SK-N-SH (cell line): ENCODE measurements at regions not wholly inside any gene's neighbourhood (a gene's known extent, or its start where the extent isn't known, plus 50 kb on each side); places are given as distances from the start of the nearest gene placed in this dataset.

Experiments used
- CTCF ChIA-PET: fragments of 300-600, 350-600 bp; formaldehyde crosslinking; extraction: SDS; loops from one replicate; lab custom pipeline; 2021; lab: Yijun Ruan, JAX
- POLR2A ChIA-PET: fragments of 350-600 bp; sonication (Branson Sonifier 250); formaldehyde crosslinking; extraction: SDS; loops from one replicate; lab custom pipeline; 2020; ENCODE audit warnings: antibody characterized with exemption, inconsistent platforms; lab: Yijun Ruan, JAX
- DNase-seq: peaks from one replicate; pipeline ENCODE4 v3.0.0; 2012
- H2AFZ ChIP-seq: fragments of 200-600 bp; sonication (generic); 2 replicates; pipeline ENCODE4 v1.8.1; 2016; ENCODE audit warnings: antibody characterized with exemption, mild to moderate bottlenecking, low read depth
- H3F3A ChIP-seq: fragments of 200-600 bp; sonication (generic); replicated peaks from 2 replicates; pipeline ENCODE3; 2016; ENCODE audit warnings: antibody characterized with exemption, mild to moderate bottlenecking; ENCODE audit not compliant: insufficient read depth
- H3K27ac ChIP-seq, 2 experiments: fragments of 200-500 bp in 1 of 2; fragments of 200-600 bp in 1 of 2; sonication (Bioruptor generic) in 1 of 2; sonication (generic), shearing (Covaris generic) in 1 of 2; 2 replicates each; pipeline versions ENCODE4 v1.5.1 to v1.6.1; 2014 to 2016; ENCODE audit warnings: low read depth in 2 of 2, inconsistent platforms in 1 of 2, low read length in 1 of 2, mild to moderate bottlenecking in 1 of 2, mixed read lengths in 1 of 2
- H3K27me3 ChIP-seq: fragments of 200-600 bp; sonication (generic), shearing (Covaris generic); 2 replicates; pipeline ENCODE4 v1.6.1; 2016; ENCODE audit warnings: mixed run types; ENCODE audit not compliant: insufficient read depth
- H3K36me3 ChIP-seq, 2 experiments: fragments of 200-500 bp in 1 of 2; fragments of 200-600 bp in 1 of 2; sonication (Bioruptor generic) in 1 of 2; sonication (generic) in 1 of 2; replicated peaks in 1 of 2; 2 replicates each; pipeline versions ENCODE3 to v1.5.1; 2014 to 2016; ENCODE audit warnings: low read length in 1 of 2, mild to moderate bottlenecking in 1 of 2; ENCODE audit not compliant: insufficient read depth in 2 of 2, control insufficient read depth in 1 of 2
- H3K4me1 ChIP-seq, 2 experiments: fragments of 200-500 bp in 1 of 2; fragments of 200-600 bp in 1 of 2; sonication (Bioruptor generic) in 1 of 2; sonication (generic), shearing (Covaris generic) in 1 of 2; 2 replicates each; pipeline versions ENCODE4 v1.5.1 to v1.6.1; 2014 to 2016; ENCODE audit warnings: low read depth in 1 of 2, low read length in 1 of 2, mixed run types in 1 of 2; ENCODE audit not compliant: insufficient read depth in 2 of 2, control insufficient read depth in 1 of 2
- H3K4me2 ChIP-seq: fragments of 200-600 bp; sonication (generic), shearing (Covaris generic); 2 replicates; pipeline ENCODE4 v1.6.1; 2017; ENCODE audit warnings: mixed run types
- H3K4me3 ChIP-seq, 2 experiments: fragments of 200-500 bp in 1 of 2; fragments of 200-600 bp in 1 of 2; sonication (Bioruptor generic) in 1 of 2; sonication (generic), shearing (Covaris generic) in 1 of 2; 2 replicates each; pipeline versions ENCODE4 v1.5.1 to v1.8.1; 2014 to 2016; ENCODE audit warnings: low read depth in 2 of 2, inconsistent platforms in 1 of 2, low read length in 1 of 2, mild to moderate bottlenecking in 1 of 2, mixed read lengths in 1 of 2, moderate library complexity in 1 of 2
- H3K79me2 ChIP-seq: fragments of 200-600 bp; sonication (generic); 2 replicates; pipeline ENCODE4 v1.8.1; 2017; ENCODE audit warnings: mild to moderate bottlenecking; ENCODE audit not compliant: insufficient read depth
- H3K9ac ChIP-seq: fragments of 200-600 bp; sonication (generic); 2 replicates; pipeline ENCODE4 v1.6.1; 2017; ENCODE audit warnings: mixed run types
- H3K9me2 ChIP-seq: fragments of 200-600 bp; sonication (generic); 2 replicates; pipeline ENCODE4 v1.6.1; 2017; ENCODE audit warnings: mixed run types
- H3K9me3 ChIP-seq: fragments of 200-600 bp; sonication (generic); 2 replicates; pipeline ENCODE4 v1.6.1; 2017; ENCODE audit warnings: mixed run types, mild to moderate bottlenecking, moderate library complexity
- H4K20me1 ChIP-seq: fragments of 200-600 bp; sonication (generic); 2 replicates; pipeline ENCODE4 v1.6.1; 2017; ENCODE audit warnings: mild to moderate bottlenecking, mixed run types; ENCODE audit not compliant: insufficient read depth
- EP300 ChIP-seq, 2 experiments: IDR thresholded peaks; 2 replicates each; pipeline versions ENCODE4 v1.4.0 to v1.6.1; 2012; ENCODE audit warnings: borderline replicate concordance in 1 of 2, low read depth in 1 of 2, low read length in 1 of 2
- FOSL2 ChIP-seq: IDR thresholded peaks from 2 replicates; pipeline ENCODE4 v1.4.0; 2012; ENCODE audit warnings: low read depth, mild to moderate bottlenecking, moderate library complexity, borderline replicate concordance
- FOXJ3 ChIP-seq: sonication (generic); formaldehyde crosslinking; IDR thresholded peaks from 2 replicates; pipeline ENCODE4 v1.5.1; 2020; ENCODE audit warnings: mild to moderate bottlenecking, missing genetic modification reagents
- FOXM1 ChIP-seq: IDR thresholded peaks from 2 replicates; pipeline ENCODE4 v1.4.0; 2012; ENCODE audit warnings: low read depth, mild to moderate bottlenecking
- GABPA ChIP-seq: IDR thresholded peaks from 2 replicates; pipeline ENCODE4 v1.4.0; 2012; ENCODE audit warnings: low read depth, mild to moderate bottlenecking
- GATA2 ChIP-seq: sonication (generic); formaldehyde crosslinking; IDR thresholded peaks from 2 replicates; pipeline ENCODE4 v1.5.0; 2020; ENCODE audit warnings: mild to moderate bottlenecking, missing genetic modification reagents
- MEF2A ChIP-seq: IDR thresholded peaks from 2 replicates; pipeline ENCODE4 v1.4.0; 2012; ENCODE audit warnings: low read depth, borderline replicate concordance
- MXI1 ChIP-seq: IDR thresholded peaks from 2 replicates; pipeline ENCODE4 v1.6.1; 2012; ENCODE audit warnings: mild to moderate bottlenecking, low read depth, low read length, improper control_type of control experiment
- NFIC ChIP-seq: IDR thresholded peaks from 2 replicates; pipeline ENCODE4 v1.4.0; 2012; ENCODE audit warnings: borderline replicate concordance
- NRF1 ChIP-seq: IDR thresholded peaks from 2 replicates; pipeline ENCODE4 v1.6.1; 2012; ENCODE audit warnings: low read depth, mild to moderate bottlenecking, low read length
- POLR2AphosphoS5 ChIP-seq: IDR thresholded peaks from 2 replicates; pipeline ENCODE4 v1.6.1; 2012; ENCODE audit warnings: low read depth, low read length
- RAD21 ChIP-seq: IDR thresholded peaks from 2 replicates; pipeline ENCODE4 v1.6.1; 2012; ENCODE audit warnings: mild to moderate bottlenecking, low read length
- RCOR1 ChIP-seq: fragments of 150-350 bp; IDR thresholded peaks from 2 replicates; pipeline ENCODE4 v1.6.1; 2017; ENCODE audit warnings: antibody characterized with exemption, low read length
- REST ChIP-seq: IDR thresholded peaks from 2 replicates; pipeline ENCODE4 v1.6.1; 2012; ENCODE audit warnings: mild to moderate bottlenecking, low read depth, low read length, moderate library complexity
- RXRA ChIP-seq: IDR thresholded peaks from 2 replicates; pipeline ENCODE4 v1.4.0; 2012; ENCODE audit warnings: low read depth, mild to moderate bottlenecking, borderline replicate concordance
- SIN3A ChIP-seq: IDR thresholded peaks from 2 replicates; pipeline ENCODE4 v1.6.1; 2012; ENCODE audit warnings: low read depth, mild to moderate bottlenecking, low read length, moderate library complexity, borderline replicate concordance
- SMC3 ChIP-seq: IDR thresholded peaks from 2 replicates; pipeline ENCODE4 v1.6.1; 2012; ENCODE audit warnings: low read depth, low read length, improper control_type of control experiment
- TAF1 ChIP-seq: IDR thresholded peaks from 2 replicates; pipeline ENCODE4 v1.6.1; 2012; ENCODE audit warnings: low read depth, mild to moderate bottlenecking, low read length, moderate library complexity, borderline replicate concordance
- USF1 ChIP-seq: IDR thresholded peaks from 2 replicates; pipeline ENCODE4 v1.4.0; 2012; ENCODE audit warnings: low read depth, borderline replicate concordance
- USF2 ChIP-seq: fragments of 150-350 bp; IDR thresholded peaks from 2 replicates; pipeline ENCODE4 v1.6.1; 2017; ENCODE audit warnings: antibody characterized with exemption, low read length, low read depth, borderline replicate concordance
- YY1 ChIP-seq: IDR thresholded peaks from 2 replicates; pipeline ENCODE4 v1.4.0; 2012; ENCODE audit warnings: low read depth, mild to moderate bottlenecking
- ZBTB33 ChIP-seq: IDR thresholded peaks from 2 replicates; pipeline ENCODE4 v1.4.0; 2012; ENCODE audit warnings: low read depth, borderline replicate concordance
- WGBS: methylation state at CpG from one replicate; pipeline ENCODE4 v1.1.6; 2017; ENCODE audit warnings: low lambda C conversion rate; 5-methylcytosine and 5-hydroxymethylcytosine counted together
- TF ChIP-seq, protein P1 (sequence below): fragments of 200-600 bp; sonication (generic); IDR thresholded peaks from 2 replicates; pipeline ENCODE4 v1.6.1; 2017; ENCODE audit warnings: antibody characterized with exemption, mild to moderate bottlenecking, moderate library complexity

DNA sequence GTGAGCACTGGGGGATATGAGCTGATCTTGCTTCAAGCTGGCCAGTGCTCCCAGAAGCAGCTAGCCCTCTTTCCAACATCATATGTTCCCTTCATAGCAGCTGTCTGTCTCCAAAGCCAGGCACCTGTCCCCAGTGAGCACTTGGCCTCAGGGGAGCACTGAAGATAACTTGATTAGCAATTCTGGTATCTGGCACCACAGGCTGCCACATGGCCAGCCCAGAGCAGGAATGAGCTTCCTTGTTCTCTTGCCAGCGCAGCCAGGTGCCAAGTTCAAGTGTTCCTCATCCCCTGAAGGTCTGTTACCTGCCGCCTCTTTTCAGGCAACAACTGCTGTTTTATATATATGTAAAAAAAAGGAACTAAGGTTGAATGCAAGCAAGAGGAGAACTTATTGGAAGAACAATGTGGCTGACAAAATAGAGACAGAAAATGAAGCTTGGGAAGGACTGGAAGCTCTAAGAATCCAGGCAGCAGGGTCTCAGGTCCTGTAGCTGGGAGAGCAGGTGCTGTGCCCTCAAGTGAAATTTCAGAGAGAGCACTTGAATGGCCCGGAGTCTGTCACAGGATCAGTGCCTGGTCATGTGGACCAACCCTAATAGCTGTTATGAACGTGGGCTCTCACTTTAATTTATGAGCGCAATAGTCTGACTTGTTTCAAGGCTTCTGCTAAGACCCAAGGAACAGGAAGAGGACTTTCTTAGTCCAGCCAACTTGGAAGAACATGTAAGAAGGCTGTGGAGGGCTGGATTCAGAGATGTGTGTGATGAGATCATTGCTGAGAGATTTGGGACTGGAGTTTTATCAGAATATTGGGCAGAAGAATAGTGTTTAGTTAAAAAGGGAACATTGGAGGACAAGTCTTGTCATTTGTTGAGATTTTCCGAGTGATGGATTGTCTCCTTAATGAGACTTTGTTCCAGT, 267.2 kb downstream of the GLRX3 start:
- H3K9me3 ChIP-seq = no peaks in the 10 kb centered on the region
- DNase-seq = peak; percentile 62
- H3F3A ChIP-seq = no peaks in the 10 kb centered on the region
- no peaks in the 10 kb centered on the region for H3K79me2 ChIP-seq
- no peaks in the 10 kb centered on the region for H3K27me3 ChIP-seq
- 11% methylated on average over 6 of the region's 6 CpGs for WGBS
- H3K4me2 ChIP-seq = no peak overlapping the region
- no peaks in the 10 kb centered on the region for H3K9me2 ChIP-seq
- ChIA-PET POLR2A (no interaction called here), CTCF (interaction anchor here (1.2 to 1.6 kb wide), 3 partner anchors 41 to 1472 kb away, joined by 3 to 6 read pairs (median 3); no protein-coding TSS in a partner anchor)
- H3K36me3 ChIP-seq = no peaks in the 10 kb centered on the region
- no peak overlapping the region for H3K4me3 ChIP-seq
- H3K4me1 ChIP-seq = peaks cover 0 to 15% of the 10 kb centered on the region in 2 experiments; a peak in 1 of 4 replicates
- H3K9ac ChIP-seq = no peak overlapping the region
- no peak overlapping the region for H3K27ac ChIP-seq
- no peaks in the 10 kb centered on the region for H4K20me1 ChIP-seq
- H2AFZ ChIP-seq = no peak overlapping the region
- TF ChIP-seq FOXM1 (no peak), ZBTB33 (no peak), MXI1 (no peak), RAD21 (no peak), RCOR1 (peak; percentile 55; the same call in 1 of the 2 replicates), GATA2 (CRISPR knock-in tag) (peak; percentile 69), POLR2AphosphoS5 (no peak), MEF2A (no peak), NFIC (no peak), USF1 (no peak), REST (no peak), GABPA (no peak), SMC3 (no peak), FOSL2 (no peak), SIN3A (no peak), EP300 (IDR thresholded peaks at IDR 0.05; ENCODE audit: borderline replicate concordance in 1 of 2, low read depth in 1 of 2, low read length in 1 of 2) (peak in 1 of 2 experiments; percentile 64; a peak in 1 of 4 replicates), YY1 (no peak), FOXJ3 (peak; percentile 50; the same call in 1 of the 2 replicates), TAF1 (no peak), USF2 (no peak), RXRA (no peak), NRF1 (no peak)
- TF ChIP-seq, protein P1, sequence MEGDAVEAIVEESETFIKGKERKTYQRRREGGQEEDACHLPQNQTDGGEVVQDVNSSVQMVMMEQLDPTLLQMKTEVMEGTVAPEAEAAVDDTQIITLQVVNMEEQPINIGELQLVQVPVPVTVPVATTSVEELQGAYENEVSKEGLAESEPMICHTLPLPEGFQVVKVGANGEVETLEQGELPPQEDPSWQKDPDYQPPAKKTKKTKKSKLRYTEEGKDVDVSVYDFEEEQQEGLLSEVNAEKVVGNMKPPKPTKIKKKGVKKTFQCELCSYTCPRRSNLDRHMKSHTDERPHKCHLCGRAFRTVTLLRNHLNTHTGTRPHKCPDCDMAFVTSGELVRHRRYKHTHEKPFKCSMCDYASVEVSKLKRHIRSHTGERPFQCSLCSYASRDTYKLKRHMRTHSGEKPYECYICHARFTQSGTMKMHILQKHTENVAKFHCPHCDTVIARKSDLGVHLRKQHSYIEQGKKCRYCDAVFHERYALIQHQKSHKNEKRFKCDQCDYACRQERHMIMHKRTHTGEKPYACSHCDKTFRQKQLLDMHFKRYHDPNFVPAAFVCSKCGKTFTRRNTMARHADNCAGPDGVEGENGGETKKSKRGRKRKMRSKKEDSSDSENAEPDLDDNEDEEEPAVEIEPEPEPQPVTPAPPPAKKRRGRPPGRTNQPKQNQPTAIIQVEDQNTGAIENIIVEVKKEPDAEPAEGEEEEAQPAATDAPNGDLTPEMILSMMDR = no peak
